ENCODE measurements at regions not wholly inside any gene's neighbourhood (a gene's known extent, or its start where the extent isn't known, plus 50 kb on each side); places are given as distances from the start of the nearest gene placed in this dataset.

GRCh38 chr1:72564749-72565148, 282.4 kb upstream of the NEGR1 start:
- no peak for TF ChIP-seq POLR2A (IDR thresholded peaks at IDR 0.05; ENCODE audit: low read length)
- no peak for TF ChIP-seq GATA1 (IDR thresholded peaks at IDR 0.05; ENCODE audit: low read depth, low read length)

Measured in erythroblast (primary cell).